ENCODE measurements at regions not wholly inside any gene's neighbourhood (a gene's known extent, or its start where the extent isn't known, plus 50 kb on each side); places are given as distances from the start of the nearest gene placed in this dataset.

DNA sequence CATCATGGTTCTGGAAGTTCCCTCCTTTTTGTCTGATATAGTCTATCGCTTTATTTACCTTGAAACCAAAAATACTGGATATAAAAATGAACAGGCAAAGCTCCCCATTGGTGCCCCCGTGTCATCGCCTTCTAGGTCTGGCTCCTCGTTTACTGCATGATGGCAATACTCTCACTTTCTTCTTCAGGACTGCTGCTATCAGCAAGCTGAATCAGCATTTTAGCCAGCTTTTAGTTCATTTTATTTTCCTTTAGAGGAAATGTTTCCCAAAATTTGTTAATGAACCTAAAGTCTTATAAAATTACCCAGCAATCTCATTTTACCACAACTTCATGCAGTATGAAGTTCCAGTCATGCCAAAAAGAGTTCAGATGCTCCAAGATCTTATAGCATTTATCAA, 80.5 kb downstream of the ZIC3 start:
- ChIA-PET POLR2A (no interaction called here), CTCF (no interaction called here)
- H3K4me3 Mint-ChIP-seq, result no peak overlapping the region

DNA sequence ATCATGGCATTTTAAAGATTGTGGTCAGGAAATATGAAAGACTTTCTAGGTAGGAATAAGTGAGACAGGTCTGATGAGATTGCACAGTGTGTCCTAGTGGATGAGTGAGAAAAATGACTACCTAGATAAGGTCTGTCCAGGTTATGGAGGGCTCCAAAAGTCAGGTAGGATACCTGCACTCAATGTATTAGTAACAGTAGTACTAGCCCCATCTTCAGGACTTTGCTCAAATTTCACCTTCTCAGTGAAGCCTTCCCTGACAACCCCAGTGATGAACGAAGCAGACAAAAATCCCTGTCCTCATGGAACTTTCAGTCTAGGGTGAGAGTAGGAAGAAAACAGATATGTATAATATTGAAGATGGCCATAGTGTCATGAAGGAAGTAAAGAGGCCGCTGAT, 85.7 kb downstream of the ZIC3 start:
- CTCF ChIA-PET, result no interaction called here
- no peaks in the 10 kb centered on the region for H3K27me3 Mint-ChIP-seq
- DNase-seq (no peak), ATAC-seq (no peak)
- H3K4me1 Mint-ChIP-seq (ENCODE audit: low read depth), result no peaks in the 10 kb centered on the region
- no peak overlapping the region for H3K27ac Mint-ChIP-seq
- H3K36me3 Mint-ChIP-seq (ENCODE audit: low read depth), result no peaks in the 10 kb centered on the region
- no peaks in the 10 kb centered on the region for H3K9me3 Mint-ChIP-seq
- no peak overlapping the region for H3K4me3 Mint-ChIP-seq
- intact Hi-C loops (cut with micrococcal nuclease), result no loop called here
- TF ChIP-seq, protein P1, sequence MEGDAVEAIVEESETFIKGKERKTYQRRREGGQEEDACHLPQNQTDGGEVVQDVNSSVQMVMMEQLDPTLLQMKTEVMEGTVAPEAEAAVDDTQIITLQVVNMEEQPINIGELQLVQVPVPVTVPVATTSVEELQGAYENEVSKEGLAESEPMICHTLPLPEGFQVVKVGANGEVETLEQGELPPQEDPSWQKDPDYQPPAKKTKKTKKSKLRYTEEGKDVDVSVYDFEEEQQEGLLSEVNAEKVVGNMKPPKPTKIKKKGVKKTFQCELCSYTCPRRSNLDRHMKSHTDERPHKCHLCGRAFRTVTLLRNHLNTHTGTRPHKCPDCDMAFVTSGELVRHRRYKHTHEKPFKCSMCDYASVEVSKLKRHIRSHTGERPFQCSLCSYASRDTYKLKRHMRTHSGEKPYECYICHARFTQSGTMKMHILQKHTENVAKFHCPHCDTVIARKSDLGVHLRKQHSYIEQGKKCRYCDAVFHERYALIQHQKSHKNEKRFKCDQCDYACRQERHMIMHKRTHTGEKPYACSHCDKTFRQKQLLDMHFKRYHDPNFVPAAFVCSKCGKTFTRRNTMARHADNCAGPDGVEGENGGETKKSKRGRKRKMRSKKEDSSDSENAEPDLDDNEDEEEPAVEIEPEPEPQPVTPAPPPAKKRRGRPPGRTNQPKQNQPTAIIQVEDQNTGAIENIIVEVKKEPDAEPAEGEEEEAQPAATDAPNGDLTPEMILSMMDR (IDR thresholded peaks at IDR 0.05), result no peak
- POLR2A ChIA-PET, result no interaction called here

More for the DNA sequence above, 80.5 kb downstream of the ZIC3 start:
- Mint-ChIP-seq H3K4me1 (ENCODE audit: low read depth) (no peaks in the 10 kb centered on the region), H3K27me3 (no peaks in the 10 kb centered on the region), H3K36me3 (ENCODE audit: low read depth) (no peaks in the 10 kb centered on the region), H3K27ac (no peak overlapping the region), H3K9me3 (no peaks in the 10 kb centered on the region)
- DNase-seq (no peak), ATAC-seq (no peak)
- intact Hi-C loops (cut with micrococcal nuclease), result no loop called here
- TF ChIP-seq, protein P1 (IDR thresholded peaks at IDR 0.05), result no peak

DNA sequence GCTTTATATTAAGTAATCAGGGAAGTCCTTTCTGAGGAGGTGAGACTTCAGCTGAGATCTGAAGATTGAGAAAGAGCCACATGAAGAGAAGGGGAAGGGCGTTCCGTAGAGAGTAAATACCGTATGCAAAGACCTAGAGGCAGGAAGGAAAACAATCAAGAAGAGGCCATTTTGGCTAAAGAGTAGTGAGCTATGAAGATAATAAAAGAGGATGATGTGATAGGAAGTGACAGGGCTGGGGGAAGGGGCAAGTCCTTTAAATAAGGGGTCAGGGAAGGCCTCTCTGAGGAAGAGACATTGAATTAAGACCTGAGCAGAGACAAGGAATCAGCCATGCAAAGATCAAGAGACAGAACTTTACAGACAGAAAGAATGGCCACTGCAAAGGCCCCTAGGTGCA, 86.2 kb downstream of the ZIC3 start:
- CTCF ChIA-PET, result no interaction called here
- TF ChIP-seq, protein P1 (IDR thresholded peaks at IDR 0.05), result no peak
- Mint-ChIP-seq H3K4me3 (no peak overlapping the region), H3K36me3 (ENCODE audit: low read depth) (no peaks in the 10 kb centered on the region), H3K9me3 (no peaks in the 10 kb centered on the region), H3K27ac (no peak overlapping the region), H3K27me3 (no peaks in the 10 kb centered on the region), H3K4me1 (ENCODE audit: low read depth) (no peaks in the 10 kb centered on the region)
- DNase-seq (no peak), ATAC-seq (no peak)
- intact Hi-C loops (cut with micrococcal nuclease), result no loop called here
- POLR2A ChIA-PET, result no interaction called here

DNA sequence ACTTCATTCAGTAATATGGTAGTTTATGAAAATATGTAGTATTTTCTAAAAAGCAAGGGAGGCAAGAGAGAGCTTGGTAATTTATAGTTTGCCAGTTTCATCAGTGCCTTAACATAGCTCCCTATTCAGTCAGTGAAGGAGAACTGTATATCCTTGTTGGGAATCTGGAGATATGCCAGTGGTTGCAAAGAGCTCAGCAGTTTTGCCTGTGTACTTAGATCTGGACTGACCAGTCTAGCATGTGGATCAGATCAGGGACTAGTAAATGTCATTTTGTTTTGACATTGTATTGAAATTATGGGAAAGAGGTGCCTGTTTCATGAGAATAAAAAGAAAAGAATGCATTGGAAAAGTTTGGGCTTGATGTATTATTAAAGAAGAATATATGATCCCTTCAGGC, 88.6 kb downstream of the ZIC3 start:
- CTCF ChIA-PET, result no interaction called here
- no peaks in the 10 kb centered on the region for H3K9me3 Mint-ChIP-seq
- intact Hi-C loops (cut with micrococcal nuclease), result no loop called here
- TF ChIP-seq, protein P1 (IDR thresholded peaks at IDR 0.05), result no peak
- POLR2A ChIA-PET, result no interaction called here
- H3K27ac Mint-ChIP-seq, result no peak overlapping the region
- no peaks in the 10 kb centered on the region for H3K36me3 Mint-ChIP-seq (ENCODE audit: low read depth)
- DNase-seq (no peak), ATAC-seq (no peak)
- no peaks in the 10 kb centered on the region for H3K27me3 Mint-ChIP-seq
- H3K4me1 Mint-ChIP-seq (ENCODE audit: low read depth), result no peaks in the 10 kb centered on the region
- H3K4me3 Mint-ChIP-seq, result no peak overlapping the region

DNA sequence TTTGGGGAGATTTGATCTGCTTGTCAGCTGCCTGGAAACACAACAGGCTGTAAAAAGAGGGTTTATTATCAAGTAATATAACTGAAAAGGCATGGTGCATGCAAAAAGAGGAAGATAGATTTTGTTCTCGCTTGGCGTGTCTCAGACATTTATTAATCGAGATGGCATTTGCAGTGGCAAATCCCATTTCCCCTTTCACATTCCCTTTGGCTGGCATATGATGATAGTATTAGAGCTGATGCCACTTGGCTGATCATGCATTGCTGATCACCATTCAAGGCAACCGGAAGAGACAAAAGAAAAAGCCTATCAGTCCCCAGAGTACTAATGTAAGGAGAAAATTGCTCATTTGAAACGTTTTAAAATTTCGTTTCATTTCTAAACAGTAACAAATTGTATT, 101.8 kb downstream of the ZIC3 start:
- Mint-ChIP-seq H3K27me3 (no peaks in the 10 kb centered on the region), H3K36me3 (ENCODE audit: low read depth) (no peaks in the 10 kb centered on the region), H3K9me3 (no peaks in the 10 kb centered on the region), H3K4me1 (ENCODE audit: low read depth) (no peaks in the 10 kb centered on the region), H3K4me3 (no peak overlapping the region), H3K27ac (no peak overlapping the region)
- ChIA-PET CTCF (no interaction called here), POLR2A (no interaction called here)
- TF ChIP-seq, protein P1 (IDR thresholded peaks at IDR 0.05), result no peak
- ATAC-seq (no peak), DNase-seq (no peak)
- intact Hi-C loops (cut with micrococcal nuclease), result no loop called here
